ENCODE measurements at regions not wholly inside any gene's neighbourhood (a gene's known extent, or its start where the extent isn't known, plus 50 kb on each side); places are given as distances from the start of the nearest gene placed in this dataset.

- TF ChIP-seq ZNF800 (CRISPR knock-in tag; IDR thresholded peaks at IDR 0.05) (no peak), RARA (CRISPR knock-in tag; IDR thresholded peaks at IDR 0.05) (peak; percentile 52), ARID2 (CRISPR knock-in tag; IDR thresholded peaks at IDR 0.05; ENCODE audit: borderline replicate concordance) (no peak), TCF7 (IDR thresholded peaks at IDR 0.05; ENCODE audit: low read depth) (peak; percentile 71), SP5 (CRISPR knock-in tag; IDR thresholded peaks at IDR 0.05; ENCODE audit: borderline replicate concordance, low read depth) (peak; percentile 85), HNF1B (CRISPR knock-in tag; IDR thresholded peaks at IDR 0.05) (peak; percentile 55; the same call in 1 of the 2 replicates), FOXA3 (CRISPR knock-in tag; IDR thresholded peaks at IDR 0.05) (peak; percentile 67), ELF3 (CRISPR knock-in tag; IDR thresholded peaks at IDR 0.05) (0 out of 2 replicates have a peak, but pooled peaks have one; percentile 18), HDAC2 (CRISPR knock-in tag; IDR thresholded peaks at IDR 0.05) (peak; percentile 41; the same call in 1 of the 2 replicates), HMG20A (CRISPR knock-in tag; IDR thresholded peaks at IDR 0.05; ENCODE audit: borderline replicate concordance) (peak; percentile 65; the same call in 1 of the 2 replicates), BCL6 (CRISPR knock-in tag; IDR thresholded peaks at IDR 0.05) (peak; percentile 83), KLF6 (CRISPR knock-in tag; IDR thresholded peaks at IDR 0.05) (0 out of 2 replicates have a peak, but pooled peaks have one; percentile 4), HDAC1 (CRISPR knock-in tag; IDR thresholded peaks at IDR 0.05) (peak; percentile 42; the same call in 1 of the 2 replicates), ARID3A (IDR thresholded peaks at IDR 0.05; ENCODE audit: low read depth, low read length) (peak; percentile 45; the same call in 1 of the 2 replicates), FOXP4 (CRISPR knock-in tag; IDR thresholded peaks at IDR 0.05) (peak; percentile 72), SALL1 (CRISPR knock-in tag; IDR thresholded peaks at IDR 0.05) (peak; percentile 58), ZKSCAN8 (CRISPR knock-in tag; IDR thresholded peaks at IDR 0.05; ENCODE audit: borderline replicate concordance) (0 out of 2 replicates have a peak, but pooled peaks have one; percentile 38), ARID5B (CRISPR knock-in tag; IDR thresholded peaks at IDR 0.05) (peak; percentile 82), SOX5 (CRISPR knock-in tag; IDR thresholded peaks at IDR 0.05; ENCODE audit: borderline replicate concordance) (peak; percentile 66; the same call in 1 of the 2 replicates)
These were observed 68.9 kb upstream of the NR2F2 start (continued) for GRCh38 chr15:96261575-96262034.
